GM18520 (cell line): ENCODE measurements at regions not wholly inside any gene's neighbourhood (a gene's known extent, or its start where the extent isn't known, plus 50 kb on each side); places are given as distances from the start of the nearest gene placed in this dataset.
A peak's percentile ranks its signal among the peaks of the same experiment; 100 is the strongest.

ENCODE experiments used
- ATAC-seq: cut with Tn5 transposase; IDR thresholded peaks from one replicate; pipeline ENCODE4 v1.9.1; 2021; ENCODE audit not compliant: unreplicated experiment

DNA sequence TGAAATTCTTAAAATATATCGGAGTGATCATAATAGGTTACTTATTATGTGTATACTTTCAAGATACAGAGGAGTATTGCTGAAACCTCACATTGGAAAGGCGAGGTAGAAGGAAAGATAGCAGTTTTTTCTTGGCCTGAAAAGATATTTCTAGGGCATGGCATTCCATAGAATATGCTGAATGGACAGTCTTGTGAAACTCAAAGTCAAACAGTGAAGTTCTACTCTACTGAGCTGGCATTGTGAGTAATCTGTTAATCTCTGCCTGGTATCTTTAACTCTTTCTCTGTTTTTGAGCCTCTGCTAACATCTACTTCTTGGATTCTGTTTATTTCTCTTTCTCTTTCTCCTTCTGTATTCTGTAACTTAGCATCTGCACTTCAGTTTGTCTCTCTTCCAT is 176.3 kb upstream of the ZBTB20 start:
- ATAC-seq = no peak

DNA sequence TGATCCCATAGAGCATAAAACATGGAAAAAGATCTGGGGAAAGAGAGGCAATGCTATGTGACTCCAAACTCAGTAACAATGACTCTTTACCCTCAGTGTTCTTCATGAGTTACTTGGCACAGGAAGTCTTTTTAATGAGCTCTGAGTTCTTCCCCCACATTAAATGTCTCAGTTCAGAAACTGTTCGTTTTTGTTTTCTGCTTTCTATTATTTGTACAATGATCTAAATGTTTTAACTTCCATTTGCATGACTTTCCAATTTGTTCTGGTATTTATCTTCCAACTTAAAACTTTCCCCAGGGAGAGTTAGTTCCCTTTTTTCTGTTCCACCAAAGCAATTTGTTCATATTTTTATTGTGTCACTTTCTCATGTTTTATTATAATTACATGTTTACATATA is 177.0 kb upstream of the ZBTB20 start:
- no peak for ATAC-seq

DNA sequence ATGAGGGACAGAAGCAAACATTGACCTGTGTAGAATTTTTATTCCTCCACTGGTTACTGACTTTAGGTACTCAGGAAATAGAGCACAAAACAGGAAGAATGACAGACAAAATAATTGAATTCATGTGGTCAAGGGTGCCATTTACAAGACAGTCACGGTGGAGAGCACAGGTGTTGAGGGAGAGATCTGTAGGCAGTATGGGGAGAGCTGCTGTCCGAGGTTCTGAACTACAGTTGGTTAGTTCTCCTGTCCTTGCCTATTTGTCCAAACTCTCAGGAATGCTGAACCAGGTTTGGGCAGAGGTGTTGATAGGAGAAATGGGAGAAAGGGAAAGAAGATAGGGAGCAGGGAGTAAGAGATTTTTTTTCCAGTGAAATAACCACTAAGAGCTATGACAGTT is 178.5 kb upstream of the ZBTB20 start:
- no peak for ATAC-seq

DNA sequence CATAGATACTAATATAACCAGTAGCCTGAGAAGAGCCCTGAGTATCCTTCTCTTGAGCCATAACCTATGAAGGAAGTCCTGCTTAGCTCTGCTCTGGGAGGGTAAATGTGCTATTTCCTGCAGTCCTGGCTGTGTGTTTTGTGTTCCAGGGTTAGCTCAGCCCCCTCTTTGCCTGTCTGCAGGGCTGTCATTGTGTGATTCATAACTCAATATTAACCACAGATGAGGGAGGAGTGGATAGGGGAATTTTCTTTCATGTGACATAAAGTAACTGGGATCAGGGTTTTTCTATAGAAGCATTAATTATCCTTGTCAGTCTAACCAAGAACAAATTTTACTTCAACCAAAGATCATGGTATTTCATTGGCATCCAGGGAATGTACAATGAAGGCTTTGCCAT is 183.3 kb upstream of the ZBTB20 start:
- no peak for ATAC-seq

DNA sequence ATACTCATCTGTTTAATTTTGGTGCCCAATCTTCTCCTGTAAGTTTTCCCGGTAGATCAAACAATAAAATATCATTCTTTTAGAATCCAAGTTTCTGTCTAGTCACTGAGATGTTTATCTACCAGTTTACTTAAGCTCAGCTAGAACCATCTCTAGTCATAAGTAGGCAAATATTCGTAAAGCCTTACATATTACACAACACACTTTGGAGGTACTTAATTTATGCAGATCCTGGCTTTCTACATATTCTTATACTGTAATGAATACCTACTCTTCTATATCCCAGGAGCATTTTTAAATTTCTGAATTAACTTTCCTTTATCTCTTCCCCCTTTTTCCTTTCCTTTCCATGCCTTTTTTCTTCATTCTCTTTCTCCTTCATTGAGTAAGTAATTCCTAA is 185.9 kb upstream of the ZBTB20 start:
- no peak for ATAC-seq

DNA sequence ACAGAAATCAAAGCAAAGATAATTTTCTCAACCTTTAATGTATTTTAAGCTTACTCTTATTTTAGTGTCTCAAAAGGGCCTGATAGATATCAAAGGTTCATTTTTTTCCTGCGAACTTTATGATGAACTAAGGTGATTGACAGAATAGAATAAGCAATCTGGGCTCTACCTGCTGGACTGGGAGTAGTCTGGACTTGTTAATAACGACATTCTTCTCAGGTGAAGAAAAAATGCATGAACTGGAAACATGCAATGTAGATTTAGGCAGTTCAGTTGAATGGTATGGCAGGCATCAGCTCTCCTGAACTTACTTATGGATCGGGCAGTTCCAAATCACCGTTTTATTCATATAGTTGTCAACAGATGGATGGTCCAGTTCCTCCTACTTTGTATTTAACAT is 189.7 kb upstream of the ZBTB20 start:
- no peak for ATAC-seq

DNA sequence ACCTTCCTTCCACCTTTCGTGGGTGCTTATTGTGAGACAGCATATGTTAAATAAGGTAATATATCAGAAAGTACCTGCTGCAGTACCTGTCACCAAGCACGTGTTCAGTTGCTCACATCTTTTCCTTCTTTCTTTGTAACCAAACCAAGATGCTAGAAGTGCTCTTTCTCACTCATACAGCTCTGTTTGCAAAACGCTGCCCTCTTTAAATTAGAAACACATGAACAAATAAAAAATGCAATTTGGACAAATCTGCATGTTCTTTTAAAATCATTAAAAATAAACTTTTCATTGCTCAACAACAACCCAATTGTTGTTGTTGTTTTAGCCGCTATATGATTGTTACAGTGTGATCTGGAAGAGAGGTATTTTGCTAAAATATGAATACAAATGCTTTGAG is 193.5 kb upstream of the ZBTB20 start:
- ATAC-seq = no peak

DNA sequence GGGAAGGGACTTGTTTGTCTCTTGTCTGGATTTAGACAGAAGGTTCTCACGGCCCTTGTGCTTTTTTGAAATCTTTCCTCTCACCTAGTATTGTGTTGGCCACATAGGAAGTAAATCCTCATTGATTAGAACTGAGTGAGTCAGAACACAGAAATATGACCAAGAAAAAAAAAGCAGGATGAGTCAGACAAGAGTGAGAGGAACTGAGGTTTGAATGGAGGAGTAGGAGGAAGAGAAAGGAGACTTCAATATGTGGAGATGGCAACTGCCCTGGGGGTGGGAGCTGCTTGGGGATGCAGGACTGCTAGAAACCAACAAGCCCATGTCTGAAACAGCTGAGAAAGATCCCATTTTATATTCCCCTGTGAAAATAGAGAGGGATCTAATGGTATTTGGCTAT is 194.1 kb upstream of the ZBTB20 start:
- ATAC-seq = no peak

DNA sequence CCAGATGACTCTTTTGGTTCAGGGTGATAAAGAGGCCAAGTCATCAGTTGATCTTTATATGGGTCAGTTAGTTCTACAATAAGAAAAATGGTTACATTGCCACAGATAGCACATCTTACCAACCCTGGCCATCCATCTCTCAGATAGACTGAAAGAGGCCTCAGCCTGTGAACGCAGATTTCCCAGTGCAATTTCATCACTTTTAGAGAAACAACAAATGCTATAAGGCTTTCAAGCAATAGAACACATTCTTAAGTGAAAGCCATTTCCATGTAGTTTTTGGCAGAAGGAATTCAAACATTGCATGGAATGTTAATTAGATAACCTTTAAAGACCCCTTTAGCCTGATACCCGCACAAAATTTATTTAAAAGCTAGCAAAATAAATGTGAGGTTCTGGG is 200.6 kb upstream of the ZBTB20 start:
- no peak for ATAC-seq

DNA sequence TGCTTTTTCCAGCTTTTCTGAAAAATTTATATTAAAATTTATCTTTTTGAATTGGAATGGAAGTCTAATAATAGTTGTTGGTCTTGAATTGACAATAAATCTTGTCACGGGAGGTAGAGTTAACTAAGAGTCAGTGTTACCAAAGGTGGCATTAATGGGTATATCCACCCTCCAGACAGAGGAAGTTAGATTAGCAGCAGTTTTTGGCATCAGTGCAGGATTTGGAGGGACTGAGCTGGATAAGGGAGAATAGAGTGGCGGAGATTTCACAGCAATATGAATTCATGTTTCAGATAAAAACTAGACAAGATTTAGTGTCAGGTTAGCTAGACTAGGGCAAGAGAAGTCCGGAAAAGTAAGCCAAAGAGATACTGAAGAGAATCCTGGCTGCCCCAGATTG is 201.3 kb upstream of the ZBTB20 start:
- no peak for ATAC-seq

DNA sequence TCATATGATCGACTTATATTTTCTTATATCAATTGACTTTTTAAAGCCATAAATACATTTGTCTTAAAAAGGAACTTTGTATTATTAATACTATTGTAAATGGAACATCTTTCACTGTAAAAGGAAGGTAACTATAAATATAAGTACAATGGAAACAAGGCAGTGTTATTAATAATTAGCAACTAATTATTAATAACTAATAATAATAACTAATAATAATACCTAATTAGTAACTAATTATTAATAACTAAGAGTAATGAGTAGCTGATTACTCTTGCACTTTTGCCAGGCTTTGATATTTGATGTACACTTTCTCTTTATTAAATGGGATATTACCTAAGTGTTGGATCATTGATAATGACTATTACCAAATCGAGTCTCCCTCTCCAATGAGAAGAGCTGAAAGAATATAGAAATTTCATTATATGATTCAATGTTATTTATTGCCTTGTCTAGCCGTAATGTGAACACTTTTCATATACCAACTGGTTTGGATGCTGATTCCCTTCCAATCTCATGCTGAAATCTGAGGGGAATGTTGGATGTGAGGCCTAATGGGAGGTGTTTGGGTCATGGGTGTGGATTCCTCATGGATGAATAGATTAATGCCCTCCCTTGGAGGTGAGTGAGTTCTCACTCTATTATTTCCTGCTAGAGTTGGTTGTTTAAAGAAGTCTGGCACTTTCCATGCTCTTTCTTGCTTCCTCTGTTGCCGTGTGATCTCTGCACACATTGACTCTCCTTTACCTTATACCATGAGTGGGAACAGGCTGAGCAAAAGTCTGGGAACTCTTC is 202.1 kb upstream of the ZBTB20 start:
- ATAC-seq = no peak

DNA sequence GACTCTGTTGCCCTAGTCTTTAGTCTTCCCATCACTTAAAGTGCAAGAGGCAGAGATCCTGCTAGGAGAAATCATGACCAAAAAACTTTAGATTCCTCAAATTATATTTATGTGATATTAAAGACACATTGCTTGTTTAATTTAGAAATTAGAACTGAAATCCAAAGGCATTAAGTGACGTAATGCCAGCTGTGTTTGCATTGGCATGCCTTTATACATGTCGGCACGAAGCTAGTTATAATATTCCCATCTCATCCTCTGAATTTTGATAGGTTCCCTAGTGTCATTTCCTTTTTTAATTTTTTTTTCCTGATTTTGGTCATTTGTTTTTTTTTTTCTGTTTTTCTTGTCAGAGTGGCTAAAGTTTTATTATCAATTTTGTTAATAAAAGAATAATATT is 203.5 kb upstream of the ZBTB20 start:
- ATAC-seq = no peak

DNA sequence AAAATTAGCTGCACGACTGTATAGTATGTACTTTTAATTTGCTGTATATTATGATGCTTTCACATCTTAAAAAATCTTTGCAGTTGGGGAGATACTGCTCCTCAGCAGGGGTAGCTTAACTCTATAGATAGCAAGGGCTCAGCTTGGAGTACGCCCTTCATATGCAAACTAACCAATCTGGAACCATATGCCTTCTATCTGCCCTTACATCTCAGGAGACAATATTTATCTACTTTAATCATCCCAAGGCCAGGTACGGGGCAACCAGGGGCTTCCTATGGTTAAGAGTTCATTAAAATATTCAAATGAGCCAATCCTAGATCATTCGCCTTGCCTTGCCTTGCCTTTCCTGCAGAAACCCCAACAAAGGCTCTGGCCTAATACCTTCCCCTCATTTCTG is 204.1 kb upstream of the ZBTB20 start:
- no peak for ATAC-seq

DNA sequence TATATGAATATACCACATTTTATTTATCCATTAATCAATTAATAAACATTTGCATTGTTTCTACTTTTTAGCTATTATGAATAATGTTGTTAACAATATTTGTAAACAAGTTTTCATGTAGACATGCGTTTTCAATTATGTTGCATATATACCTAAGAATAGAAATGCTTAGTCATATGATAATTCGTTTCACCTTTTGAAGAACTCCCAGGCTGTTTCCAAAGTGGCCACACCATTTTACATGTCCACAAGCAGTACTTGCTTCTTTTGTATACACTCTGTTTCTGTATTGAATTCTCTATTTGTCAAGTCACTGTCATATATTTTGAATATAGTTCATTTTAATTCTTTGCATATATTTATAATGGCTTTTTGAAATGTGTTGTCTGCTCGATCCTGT is 206.9 kb upstream of the ZBTB20 start:
- no peak for ATAC-seq

DNA sequence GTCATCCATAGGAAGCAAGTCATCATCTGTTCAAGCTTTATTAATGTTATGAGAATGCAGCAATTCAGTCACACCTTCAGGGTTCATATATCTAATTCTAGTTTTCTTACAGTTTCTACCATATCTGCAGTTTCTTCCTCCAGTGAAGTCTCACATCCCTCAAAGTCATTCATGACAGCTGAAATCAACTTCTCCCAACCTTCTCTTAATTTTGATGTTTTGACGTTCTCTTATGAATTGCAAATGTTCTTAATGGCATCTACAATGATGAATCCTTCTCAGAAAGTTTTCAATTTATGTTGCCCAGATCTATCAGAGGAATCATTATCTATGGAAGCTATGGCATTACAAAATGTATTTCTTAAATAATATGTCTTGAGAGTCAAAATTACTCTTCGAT is 210.4 kb upstream of the ZBTB20 start:
- no peak for ATAC-seq

DNA sequence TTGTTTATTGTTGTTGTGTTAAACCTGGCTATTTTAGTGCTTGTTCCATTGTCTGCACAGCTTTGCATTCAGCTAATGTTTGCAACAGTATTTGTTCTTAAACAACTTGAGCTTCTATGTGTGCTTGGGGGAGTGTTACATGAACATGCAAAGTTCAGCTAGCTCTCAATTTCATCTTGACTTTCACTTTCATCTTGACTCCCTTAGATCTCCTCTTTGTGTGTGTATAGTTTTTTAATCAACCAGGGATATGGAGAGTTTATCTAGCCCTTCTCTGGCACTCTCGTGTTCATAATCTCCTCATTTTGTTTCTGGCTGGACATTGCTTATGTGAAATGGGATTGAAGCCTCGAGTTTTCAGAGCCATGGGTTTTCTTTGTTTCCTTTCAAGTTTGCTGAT is 212.4 kb upstream of the ZBTB20 start:
- ATAC-seq = peak; percentile 91

DNA sequence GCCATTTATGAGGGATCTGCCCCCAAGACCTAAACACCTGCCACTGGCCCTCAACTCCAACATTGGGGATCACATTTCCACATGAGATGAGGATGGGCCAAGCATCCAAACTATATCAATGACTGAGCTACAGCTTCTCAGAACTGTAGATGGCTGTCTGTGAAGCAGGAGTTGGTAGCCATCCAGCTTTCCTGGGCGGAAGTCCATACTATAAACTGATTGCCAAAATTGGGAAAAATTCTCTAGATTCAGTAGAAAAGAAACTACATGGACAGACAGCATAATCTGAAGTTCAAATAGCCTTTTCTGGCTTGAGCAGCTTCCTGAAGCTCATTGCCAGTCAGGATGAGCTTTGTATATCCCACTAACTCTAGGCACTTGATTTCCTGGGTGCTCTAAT is 214.7 kb upstream of the ZBTB20 start:
- no peak for ATAC-seq

DNA sequence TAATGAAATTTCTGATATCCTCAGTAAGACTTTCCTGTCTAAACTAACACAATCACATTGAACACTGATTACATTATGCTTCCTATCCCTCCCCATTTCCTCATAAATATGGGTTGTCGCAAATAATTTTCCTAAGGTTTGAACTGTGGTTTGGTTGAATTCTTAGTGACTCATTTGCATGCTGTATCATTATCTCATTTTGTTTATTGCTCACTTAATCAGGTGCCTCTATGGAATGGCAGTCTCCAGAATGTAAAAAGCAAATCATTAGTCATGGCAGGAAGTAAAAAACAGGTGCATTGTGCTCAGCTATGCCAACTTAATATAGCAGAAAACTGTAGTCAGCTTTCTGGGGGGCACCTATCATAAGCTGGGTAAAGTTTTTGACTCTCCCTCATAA is 216.0 kb upstream of the ZBTB20 start:
- no peak for ATAC-seq

DNA sequence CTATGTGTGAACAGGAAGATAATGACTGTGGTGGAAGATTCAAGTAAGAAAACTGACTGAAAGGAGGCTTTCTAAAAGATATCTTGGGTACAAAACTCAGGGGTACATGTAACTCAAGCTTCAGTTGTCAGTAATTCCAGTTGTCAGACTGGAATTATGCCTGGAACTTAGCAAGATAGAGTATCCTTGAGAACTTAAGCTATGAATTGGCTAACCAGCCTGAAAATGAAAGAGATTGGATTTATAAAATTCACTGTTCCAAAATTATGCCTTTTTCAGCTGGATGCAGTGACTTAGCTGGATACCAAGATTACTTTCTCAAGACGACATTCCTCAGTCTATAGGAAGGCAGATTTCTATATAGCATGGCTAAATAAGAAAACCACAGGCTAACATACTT is 221.9 kb upstream of the ZBTB20 start:
- no peak for ATAC-seq

DNA sequence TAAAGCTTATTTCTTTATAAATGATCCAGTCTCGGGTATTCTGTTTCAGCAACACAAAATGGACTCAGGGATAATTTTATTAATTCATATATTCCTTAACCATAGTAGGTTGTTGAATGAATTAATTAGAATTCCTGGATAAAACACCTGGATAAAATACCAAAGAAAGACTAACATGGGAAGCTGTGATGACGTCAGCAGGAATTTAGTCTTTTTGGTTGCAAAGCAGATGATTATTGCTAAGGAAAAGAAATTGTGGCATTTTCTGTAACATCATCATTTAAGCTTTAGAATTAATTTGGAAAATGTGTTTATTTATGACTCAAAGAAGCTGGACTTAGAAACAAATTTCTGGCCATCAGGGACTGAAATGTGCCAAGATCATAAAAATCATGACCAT is 228.3 kb upstream of the ZBTB20 start:
- no peak for ATAC-seq

DNA sequence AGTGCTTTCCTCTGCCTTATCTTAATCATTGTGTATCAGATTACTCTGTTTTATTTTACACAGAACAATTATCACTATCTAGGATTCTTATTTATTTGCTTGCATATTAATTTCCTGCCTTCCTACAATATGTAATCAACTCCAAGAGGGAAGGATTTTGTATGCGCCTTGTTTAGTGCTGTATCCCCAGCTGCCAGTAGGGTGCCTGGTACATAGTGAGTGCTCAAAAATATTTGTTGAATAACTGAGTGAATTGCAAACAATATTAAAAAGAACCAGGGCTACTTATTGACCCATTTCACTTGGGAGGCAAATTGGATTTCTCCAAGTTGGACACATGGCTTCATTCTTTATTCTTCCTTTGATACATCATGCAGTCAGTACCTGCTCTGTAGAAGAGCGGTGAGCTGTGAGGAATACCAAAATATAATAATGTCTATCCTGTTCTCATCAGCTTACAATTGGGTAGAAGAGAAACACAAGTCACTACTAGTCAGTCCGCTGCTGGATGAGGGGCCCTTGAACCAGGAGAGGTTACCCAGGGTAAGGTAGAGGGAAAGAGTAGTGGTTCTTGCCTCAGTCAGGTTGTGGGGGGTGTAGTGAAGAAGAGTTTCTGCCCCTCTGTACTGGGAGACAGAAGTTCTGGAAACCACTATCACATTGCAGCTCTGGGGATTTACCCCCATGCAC is 233.9 kb upstream of the ZBTB20 start:
- no peak for ATAC-seq

DNA sequence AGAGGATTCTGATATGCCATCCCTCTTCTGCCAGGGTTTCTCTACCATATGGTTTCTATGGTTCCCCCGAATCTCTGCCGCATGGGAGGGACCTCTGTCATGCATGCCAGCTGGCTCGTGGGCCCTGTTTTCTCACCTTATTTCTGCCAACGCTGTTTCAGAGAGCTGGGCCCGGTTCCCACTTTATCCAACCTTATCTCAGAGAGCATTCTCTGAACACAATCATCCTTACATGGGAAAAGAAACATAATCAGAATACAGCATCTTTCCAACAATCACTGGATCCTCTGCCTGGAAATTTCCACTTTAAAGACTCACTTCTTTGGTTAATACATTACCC is 234.5 kb upstream of the ZBTB20 start:
- no peak for ATAC-seq

DNA sequence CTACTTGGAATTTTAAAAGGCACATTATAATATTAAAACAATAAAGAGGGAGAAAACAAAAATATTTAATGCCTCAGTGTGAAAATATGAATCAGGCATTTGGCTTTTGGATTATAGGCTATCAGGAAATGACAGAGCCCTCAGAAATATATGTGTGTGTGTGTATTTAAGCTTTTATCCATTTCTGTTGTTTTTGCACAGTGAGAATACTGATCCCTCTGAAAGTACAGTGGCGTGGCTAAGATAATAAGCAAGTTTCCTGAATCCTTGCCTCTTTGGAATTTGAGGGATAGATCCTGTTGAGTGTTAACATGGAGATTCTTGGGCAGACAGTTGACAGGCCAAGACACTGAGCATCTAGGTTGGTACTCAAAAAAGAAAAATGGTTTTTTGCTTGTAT is 234.8 kb upstream of the ZBTB20 start:
- ATAC-seq = no peak
